GM18505 (cell line): ENCODE measurements at regions not wholly inside any gene's neighbourhood (a gene's known extent, or its start where the extent isn't known, plus 50 kb on each side); places are given as distances from the start of the nearest gene placed in this dataset.

Experiments used
- ATAC-seq: cut with Tn5 transposase; IDR thresholded peaks from one replicate; pipeline ENCODE4 v1.9.1; 2021; ENCODE audit not compliant: unreplicated experiment
- POLR2A ChIP-seq: IDR thresholded peaks from 4 replicates; pipeline ENCODE4 v1.6.1; 2011; ENCODE audit warnings: borderline replicate concordance; ENCODE audit not compliant: insufficient read depth, insufficient read length; ENCODE audit errors: extremely low read depth

DNA sequence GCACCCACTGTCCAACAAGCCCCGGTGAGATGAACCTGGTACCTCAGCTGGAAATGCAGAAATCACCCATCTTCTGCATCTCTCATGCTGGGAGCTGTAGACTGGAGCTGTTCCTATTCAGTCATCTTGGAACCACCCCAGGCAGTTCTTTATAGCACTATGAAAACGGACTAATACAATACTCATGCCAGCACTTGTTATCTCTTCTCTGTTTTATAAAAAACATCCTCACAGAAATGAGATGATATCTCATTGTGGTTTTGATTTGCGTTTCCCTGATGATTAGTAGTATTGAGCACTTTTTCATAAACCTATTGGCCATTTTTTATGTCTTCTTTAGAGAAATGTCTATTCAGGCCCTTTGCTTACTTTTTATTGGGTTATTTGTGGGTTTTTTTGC lies 156.2 kb upstream of the ARPP21 start:
- ATAC-seq = no peak
- no peak for TF ChIP-seq POLR2A

GRCh38 chr3:35484929-35485530 lies 154.3 kb upstream of the ARPP21 start:
- no peak for TF ChIP-seq POLR2A
- no peak for ATAC-seq

- no peak for TF ChIP-seq POLR2A
- no peak for ATAC-seq
These were observed 153.0 kb upstream of the ARPP21 start for GRCh38 chr3:35486295-35486694.

DNA sequence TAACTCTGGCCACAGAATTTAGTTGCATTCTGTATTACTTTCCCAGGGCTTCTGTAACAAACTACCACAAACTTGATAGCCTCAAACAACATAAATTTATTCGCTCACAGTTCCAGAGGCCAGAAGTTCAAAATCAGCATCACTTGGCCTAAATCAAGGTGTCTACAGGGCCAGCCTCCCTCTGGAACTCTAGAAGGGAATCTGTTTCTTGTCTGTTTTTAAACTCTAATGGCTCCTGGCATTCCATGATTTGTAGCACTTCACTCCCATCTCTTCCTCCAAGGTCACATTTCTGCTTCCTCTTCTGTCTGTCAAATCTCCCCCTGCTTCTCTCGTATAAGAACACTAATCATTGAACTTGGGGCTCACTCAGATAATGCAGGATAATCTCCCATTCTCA lies 151.9 kb upstream of the ARPP21 start:
- ATAC-seq = no peak
- no peak for TF ChIP-seq POLR2A

DNA sequence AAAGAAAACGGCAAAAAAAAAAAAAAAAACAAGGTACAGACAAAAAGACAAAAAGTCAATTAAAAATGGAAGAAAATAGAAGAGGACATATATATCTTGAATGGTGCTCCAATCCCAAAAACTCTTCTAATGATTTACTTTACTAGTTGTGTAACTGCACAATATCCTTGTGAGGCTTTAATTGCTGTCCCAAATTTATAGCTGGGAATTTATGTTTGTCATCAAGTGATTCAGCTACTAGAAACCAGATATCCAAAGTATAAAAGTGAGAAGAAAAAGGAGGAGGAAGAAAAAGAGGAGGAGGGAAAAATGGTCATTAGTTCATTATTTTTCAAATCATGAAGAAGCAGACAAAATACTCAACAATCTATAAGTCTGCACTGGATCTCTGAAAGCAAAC lies 150.8 kb upstream of the ARPP21 start:
- ATAC-seq = no peak
- TF ChIP-seq POLR2A = no peak

DNA sequence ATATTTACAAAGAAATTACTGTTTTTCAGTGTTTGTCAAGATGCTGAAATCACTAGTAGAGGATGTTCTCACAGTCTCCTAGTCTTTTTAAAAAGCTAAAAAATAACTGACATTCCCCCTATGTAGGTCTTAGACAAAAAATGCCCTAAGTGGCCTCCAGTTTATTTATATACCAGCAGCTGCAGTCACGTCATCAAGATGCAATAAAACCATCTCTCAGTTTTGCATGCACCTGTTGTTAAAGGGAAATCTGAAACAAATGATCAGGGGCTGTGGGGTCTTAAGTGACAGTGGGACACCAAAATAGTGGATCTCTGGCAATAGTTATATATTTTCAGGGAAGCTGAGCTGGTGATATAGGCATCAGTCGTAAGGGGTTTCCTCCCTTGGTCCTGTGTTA lies 146.5 kb upstream of the ARPP21 start:
- no peak for TF ChIP-seq POLR2A
- no peak for ATAC-seq

- no peak for ATAC-seq
- no peak for TF ChIP-seq POLR2A
These were observed 140.7 kb upstream of the ARPP21 start for GRCh38 chr3:35498506-35499210.

DNA sequence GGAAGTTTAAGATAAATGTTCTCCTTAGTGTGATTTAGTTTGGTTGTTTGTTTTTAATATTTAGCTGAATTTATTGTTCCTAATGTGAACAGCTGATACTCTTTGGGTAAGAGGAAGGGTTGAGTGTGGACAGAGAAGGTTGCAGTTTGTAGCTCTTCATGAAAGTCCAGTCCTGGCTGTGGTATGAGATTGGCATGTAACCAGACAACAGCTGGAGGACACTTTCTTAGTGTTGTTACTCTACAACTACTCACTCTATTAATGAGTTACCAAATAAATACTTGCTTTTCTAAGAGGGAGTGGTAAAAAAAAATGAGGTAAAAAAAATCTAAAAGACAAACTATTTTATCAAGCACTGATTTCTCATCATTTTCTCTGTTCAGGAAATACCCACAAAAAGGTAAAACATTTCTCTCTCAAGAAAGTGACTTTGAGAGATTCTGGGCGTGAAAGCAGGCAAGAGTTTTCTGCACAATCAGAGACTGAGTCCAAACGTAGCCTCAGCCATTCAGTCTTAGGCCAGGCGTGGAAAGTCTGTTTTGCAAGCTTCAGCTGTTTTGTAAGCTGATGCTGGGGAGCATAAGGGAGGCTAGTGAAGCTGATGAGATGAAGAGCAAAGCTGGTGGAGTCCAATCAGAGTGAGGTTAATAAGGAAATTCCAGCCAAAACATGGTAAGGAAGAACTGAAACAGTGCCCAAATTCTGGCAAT lies 138.5 kb upstream of the ARPP21 start:
- ATAC-seq = no peak
- no peak for TF ChIP-seq POLR2A

- no peak for TF ChIP-seq POLR2A
- no peak for ATAC-seq
These were observed 136.6 kb upstream of the ARPP21 start for GRCh38 chr3:35502699-35503098.

DNA sequence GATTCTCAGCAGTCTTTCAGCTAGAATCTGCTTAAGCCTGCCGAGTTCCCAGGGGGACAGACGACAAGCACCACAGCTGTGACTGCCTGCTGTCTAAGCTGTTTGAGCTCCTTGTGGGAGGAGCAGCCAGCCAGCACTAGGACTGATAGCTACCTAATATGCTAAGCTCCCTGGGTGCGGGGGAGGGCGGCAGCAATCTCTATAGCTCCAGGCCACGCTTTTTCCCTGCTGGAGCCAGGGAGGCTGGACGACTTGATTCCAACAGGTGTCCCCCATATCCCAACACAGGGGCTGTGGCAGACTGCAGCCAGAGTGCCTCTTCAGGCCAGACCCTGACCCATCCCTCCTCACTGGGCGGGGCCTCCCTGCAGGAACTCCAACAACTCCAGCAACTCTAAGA lies 134.1 kb upstream of the ARPP21 start:
- TF ChIP-seq POLR2A = no peak
- no peak for ATAC-seq

- TF ChIP-seq POLR2A = no peak
- no peak for ATAC-seq
These were observed 133.6 kb upstream of the ARPP21 start for GRCh38 chr3:35505772-35506171.

- TF ChIP-seq POLR2A = no peak
- ATAC-seq = no peak
These were observed 119.4 kb upstream of the ARPP21 start for GRCh38 chr3:35519936-35520335.

DNA sequence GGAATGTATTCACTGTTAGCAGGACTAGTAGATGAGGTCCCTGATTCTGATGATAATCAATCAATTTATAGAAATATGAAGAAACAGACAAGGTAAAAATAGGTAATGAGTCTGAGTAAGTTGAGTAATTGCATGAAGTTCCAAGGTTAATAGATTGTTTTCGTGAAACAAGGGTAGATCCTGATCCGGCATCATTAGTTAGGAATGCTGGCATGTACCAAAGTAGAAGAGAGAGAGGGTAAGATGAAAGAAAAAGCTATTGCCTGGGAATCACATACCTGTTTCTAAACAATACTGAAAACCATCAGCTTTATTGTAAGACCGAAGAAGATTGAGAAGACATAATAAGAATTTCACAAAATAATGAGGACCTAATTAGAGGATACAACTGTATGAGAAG lies 118.1 kb upstream of the ARPP21 start:
- ATAC-seq = no peak

GRCh38 chr3:35522450-35522849 lies 116.9 kb upstream of the ARPP21 start:
- no peak for TF ChIP-seq POLR2A
- no peak for ATAC-seq

More for the DNA sequence above, 118.1 kb upstream of the ARPP21 start:
- TF ChIP-seq POLR2A = no peak
